Spinal cord (tissue), 9 donors: ENCODE measurements at regions not wholly inside any gene's neighbourhood (a gene's known extent, or its start where the extent isn't known, plus 50 kb on each side); places are given as distances from the start of the nearest gene placed in this dataset.
"Not testable (repeated sequence)": the region's sequence is repeated elsewhere in the genome, so short reads cannot be mapped to it uniquely, and the experiment has no call there.

ENCODE experiments used
- DNase-seq, 6 donors: peaks; one replicate each; pipeline versions ENCODE4 v3.0.0 to v3.0.0-alpha.2; 2013 to 2015; ENCODE audit warnings: low spot score in 6 of 6, low read depth in 4 of 6
- H3K27ac ChIP-seq: one replicate; pipeline ENCODE4 v1.5.1; 2013; ENCODE audit warnings: low read depth, low read length, control low read depth
- H3K27me3 ChIP-seq: one replicate; pipeline ENCODE4 v1.6.1; 2013; ENCODE audit warnings: low read length; ENCODE audit not compliant: control insufficient read depth, insufficient read depth
- H3K36me3 ChIP-seq: one replicate; pipeline ENCODE4 v1.6.1; 2013; ENCODE audit warnings: low read length; ENCODE audit not compliant: control insufficient read depth, insufficient read depth
- H3K4me1 ChIP-seq: one replicate; pipeline ENCODE4 v1.6.1; 2013; ENCODE audit warnings: low read length; ENCODE audit not compliant: control insufficient read depth, insufficient read depth
- H3K4me3 ChIP-seq: one replicate; pipeline ENCODE4 v1.5.1; 2013; ENCODE audit warnings: low read depth, low read length, control low read depth
- H3K9me3 ChIP-seq: one replicate; pipeline ENCODE4 v1.6.1; 2013; ENCODE audit warnings: low read length; ENCODE audit not compliant: control insufficient read depth, insufficient read depth
- WGBS: methylation state at CpG from one replicate; pipeline ENCODE4 v1.1.5; 2013; ENCODE audit warnings: missing lambda C conversion rate; ENCODE audit not compliant: insufficient coverage; 5-methylcytosine and 5-hydroxymethylcytosine counted together
- donor health status: healthy.

DNA sequence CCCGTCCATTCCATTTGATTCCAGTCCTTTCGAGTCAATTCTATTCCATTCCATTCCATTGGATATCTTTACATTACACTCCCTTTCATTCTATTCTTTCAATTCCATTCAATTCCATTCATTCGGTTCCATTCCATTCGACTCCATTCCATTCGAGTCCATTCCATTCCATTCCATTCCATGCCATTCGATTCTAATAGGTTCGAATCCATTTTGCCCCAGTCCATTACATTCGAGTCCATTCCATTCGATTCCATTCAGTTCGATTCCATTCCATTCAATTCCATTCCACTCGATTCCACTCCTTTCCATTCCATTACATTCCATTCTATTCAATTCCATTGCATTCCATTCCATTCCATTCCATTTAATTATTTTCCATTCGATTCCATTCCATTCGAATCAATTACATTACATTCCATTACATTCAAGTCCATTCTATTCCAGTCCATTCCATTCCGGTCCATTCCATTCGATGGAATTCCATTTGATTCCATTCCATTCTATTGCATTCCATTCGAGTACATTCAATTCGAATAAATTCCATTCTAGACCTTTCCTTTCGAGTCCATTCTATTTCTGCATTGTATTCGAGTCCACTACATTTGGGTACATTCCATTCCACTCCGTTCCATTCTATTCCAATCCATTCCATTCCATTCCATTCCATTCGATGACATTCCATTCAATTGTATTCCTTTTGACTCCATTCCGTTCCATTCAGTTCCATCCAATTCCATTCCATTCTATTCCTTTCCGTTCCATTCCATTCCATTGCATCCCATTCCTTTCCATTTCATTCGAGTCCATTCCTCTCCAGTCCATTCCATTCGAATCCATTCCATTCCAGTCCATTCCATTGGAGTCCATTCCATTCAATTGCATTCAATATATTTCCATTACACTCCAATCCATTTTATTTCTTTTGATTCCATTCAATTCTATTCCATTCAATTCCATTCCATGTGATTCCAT is 2604.8 kb upstream of the TPTE start:
- DNase-seq, result no peak
- WGBS, result 69% methylated on average over 25 of the region's 25 CpGs
- Histone ChIP-seq H3K4me3 (no peak overlapping the region), H3K27ac (no peak overlapping the region), H3K9me3 (peaks cover 38% of the 10 kb centered on the region), H3K4me1 (no peaks in the 10 kb centered on the region), H3K27me3 (no peaks in the 10 kb centered on the region), H3K36me3 (no peaks in the 10 kb centered on the region)

DNA sequence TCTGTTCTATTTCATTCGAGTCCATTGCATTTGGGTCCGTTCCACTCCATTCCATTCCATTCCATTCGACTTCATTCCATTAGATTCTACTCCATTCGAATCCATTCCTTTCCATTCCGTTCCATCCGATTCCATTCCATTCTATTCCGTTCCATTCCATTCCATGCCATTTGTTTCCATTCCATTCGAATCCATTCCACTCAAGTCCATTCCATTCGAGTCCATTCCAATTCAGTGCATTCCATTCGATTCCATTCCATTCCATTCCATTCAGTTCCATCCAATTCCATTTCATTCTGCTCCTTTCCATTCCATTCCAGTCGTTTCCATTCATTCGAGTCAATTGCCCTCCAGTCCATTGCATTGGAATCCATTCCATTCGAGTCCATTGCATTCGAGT is 2603.7 kb upstream of the TPTE start:
- 59% methylated on average over 14 of the region's 14 CpGs for WGBS
- no peaks in the 10 kb centered on the region for H3K4me1 ChIP-seq

DNA sequence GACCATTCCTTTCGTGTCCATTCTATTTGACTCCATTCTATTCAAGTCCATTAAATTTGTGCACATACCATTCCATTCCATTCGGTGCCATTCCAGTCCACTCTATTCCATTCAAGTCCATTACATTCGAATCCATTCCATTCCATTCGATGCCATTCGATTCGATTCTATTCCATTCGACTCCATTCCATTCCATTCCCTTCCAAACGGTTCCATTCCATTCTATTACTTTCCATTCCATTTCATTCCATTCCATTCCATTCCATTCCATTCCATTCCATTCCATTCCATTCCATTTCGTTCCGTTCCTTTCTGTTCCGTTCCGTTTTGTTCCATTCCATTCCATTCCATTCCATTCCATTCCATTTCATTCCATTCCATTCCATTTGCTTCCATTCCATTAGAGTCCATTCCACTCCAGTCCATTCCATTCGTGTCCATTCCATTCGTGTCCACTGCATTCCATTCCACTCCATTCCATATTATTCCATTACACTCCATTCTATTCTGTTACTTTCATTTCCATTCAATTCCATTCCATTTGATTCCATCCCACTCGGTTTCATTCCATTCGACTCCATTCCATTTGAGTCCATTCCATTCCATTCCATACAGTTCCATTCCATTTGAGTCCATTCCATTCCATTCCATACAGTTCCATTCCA is 2595.3 kb upstream of the TPTE start:
- H3K9me3 ChIP-seq, result peaks cover 62% of the 10 kb centered on the region
- not testable (repeated sequence) for H3K27me3 ChIP-seq, H3K36me3 ChIP-seq, DNase-seq, H3K4me3 ChIP-seq, H3K4me1 ChIP-seq, H3K27ac ChIP-seq
- 66% methylated on average over 16 of the region's 16 CpGs for WGBS

More for the DNA sequence above, 2603.7 kb upstream of the TPTE start:
- Histone ChIP-seq H3K36me3 (no peaks in the 10 kb centered on the region), H3K9me3 (peaks cover 48% of the 10 kb centered on the region), H3K4me3 (no peak overlapping the region), H3K27ac (no peak overlapping the region), H3K27me3 (no peaks in the 10 kb centered on the region)
- no peak for DNase-seq

- not testable (repeated sequence) for H3K27me3 ChIP-seq, H3K36me3 ChIP-seq, DNase-seq, H3K27ac ChIP-seq, H3K4me1 ChIP-seq, H3K4me3 ChIP-seq
- H3K9me3 ChIP-seq, result peaks cover 54% of the 10 kb centered on the region
- 69% methylated on average over 12 of the region's 12 CpGs for WGBS
Observed at GRCh38 chr21:7928528-7928927, 2592.9 kb upstream of the TPTE start.

GRCh38 chr21:7929586-7929985 is 2591.8 kb upstream of the TPTE start:
- peaks cover 51% of the 10 kb centered on the region for H3K9me3 ChIP-seq
- 68% methylated on average over 12 of the region's 12 CpGs for WGBS
- not testable (repeated sequence) for H3K36me3 ChIP-seq, H3K4me3 ChIP-seq, H3K27ac ChIP-seq, H3K27me3 ChIP-seq, H3K4me1 ChIP-seq, DNase-seq

DNA sequence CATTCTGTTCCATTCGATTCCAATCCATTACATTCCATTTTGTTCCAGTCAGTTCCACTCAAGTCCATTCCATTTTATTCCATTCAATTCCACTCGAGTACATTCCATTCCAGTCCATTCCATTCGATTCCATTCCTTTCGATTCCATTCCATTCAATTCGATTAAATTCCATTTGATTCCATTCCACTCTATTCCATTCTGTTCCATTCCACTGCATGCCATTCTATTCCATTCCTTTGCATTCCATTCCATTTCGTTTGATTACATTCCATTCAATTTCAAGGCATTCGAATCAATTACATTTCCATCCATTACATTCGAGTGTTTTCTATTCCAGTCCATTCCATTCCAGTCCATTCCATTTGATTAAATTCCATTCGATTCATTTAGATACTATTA is 2590.9 kb upstream of the TPTE start:
- not testable (repeated sequence) for H3K27ac ChIP-seq, H3K27me3 ChIP-seq, DNase-seq, H3K4me3 ChIP-seq, H3K36me3 ChIP-seq, H3K4me1 ChIP-seq
- peaks cover 53% of the 10 kb centered on the region for H3K9me3 ChIP-seq
- 60% methylated on average over 9 of the region's 9 CpGs for WGBS

DNA sequence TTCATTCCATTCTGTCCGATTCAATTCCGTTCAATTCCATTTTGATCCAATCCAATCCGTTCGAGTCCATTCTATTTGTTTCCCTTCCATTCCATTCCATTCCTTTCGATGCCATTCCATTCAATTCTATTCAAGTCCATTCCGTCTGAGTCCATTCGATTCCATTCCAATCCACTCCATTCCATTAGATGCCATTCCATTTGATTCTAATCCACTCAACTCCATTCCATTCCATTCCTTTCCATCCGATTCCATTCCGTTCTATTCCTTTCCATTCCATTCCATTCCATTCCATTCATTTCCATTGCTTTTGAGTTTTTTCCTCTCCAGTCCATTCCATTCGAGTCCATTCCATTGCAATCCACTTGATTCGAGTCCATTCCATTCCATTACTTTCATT is 2589.3 kb upstream of the TPTE start:
- not testable (repeated sequence) for H3K27me3 ChIP-seq, H3K27ac ChIP-seq, H3K4me1 ChIP-seq, H3K4me3 ChIP-seq, DNase-seq, H3K36me3 ChIP-seq
- 61% methylated on average over 11 of the region's 11 CpGs for WGBS
- H3K9me3 ChIP-seq, result peaks cover 47% of the 10 kb centered on the region

DNA sequence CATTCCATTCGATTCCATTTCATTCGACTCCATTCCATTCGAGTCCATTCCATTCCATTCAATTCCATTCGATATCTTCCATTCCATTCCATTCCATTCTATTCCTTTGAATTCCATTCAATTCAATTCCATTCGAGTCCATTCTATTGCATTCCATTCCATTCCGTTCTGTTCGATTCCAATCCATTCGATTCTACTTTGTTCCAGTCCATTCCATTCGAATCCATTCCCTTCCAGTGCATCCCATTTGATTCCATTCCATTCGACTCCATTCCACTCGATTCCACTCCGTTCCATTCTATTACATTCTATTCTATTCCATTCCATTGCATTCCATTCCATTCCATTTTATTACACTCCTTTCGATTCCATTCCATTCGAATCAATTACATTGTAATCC is 2588.5 kb upstream of the TPTE start:
- H3K4me3 ChIP-seq, H3K27me3 ChIP-seq, DNase-seq, H3K27ac ChIP-seq, H3K36me3 ChIP-seq, H3K4me1 ChIP-seq: not testable (repeated sequence)
- peaks cover 47% of the 10 kb centered on the region for H3K9me3 ChIP-seq
- WGBS, result 67% methylated on average over 14 of the region's 14 CpGs

DNA sequence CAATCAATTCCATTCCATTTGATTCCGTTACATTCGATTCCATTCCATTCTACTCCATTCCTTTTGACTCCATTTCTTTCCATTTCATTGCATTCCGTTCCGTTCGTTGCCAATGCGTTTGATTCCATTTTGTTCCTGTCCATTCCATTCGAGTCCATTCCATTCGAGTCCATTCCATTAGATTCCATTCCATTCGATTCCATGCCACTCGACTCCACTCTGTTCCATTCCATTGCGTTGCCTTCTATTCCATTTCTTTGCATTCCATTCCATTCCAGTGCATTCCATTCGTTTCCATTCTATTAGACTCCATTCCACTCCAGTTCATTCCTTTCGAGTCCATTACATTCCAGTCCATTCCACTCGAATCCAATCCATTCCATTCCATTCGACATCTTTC is 2587.5 kb upstream of the TPTE start:
- no peaks in the 10 kb centered on the region for H3K27me3 ChIP-seq
- no peaks in the 10 kb centered on the region for H3K36me3 ChIP-seq
- WGBS, result 64% methylated on average over 15 of the region's 15 CpGs
- peaks cover 47% of the 10 kb centered on the region for H3K9me3 ChIP-seq
- H3K4me3 ChIP-seq, result no peak overlapping the region
- DNase-seq, result no peak
- no peaks in the 10 kb centered on the region for H3K4me1 ChIP-seq
- H3K27ac ChIP-seq, result no peak overlapping the region

DNA sequence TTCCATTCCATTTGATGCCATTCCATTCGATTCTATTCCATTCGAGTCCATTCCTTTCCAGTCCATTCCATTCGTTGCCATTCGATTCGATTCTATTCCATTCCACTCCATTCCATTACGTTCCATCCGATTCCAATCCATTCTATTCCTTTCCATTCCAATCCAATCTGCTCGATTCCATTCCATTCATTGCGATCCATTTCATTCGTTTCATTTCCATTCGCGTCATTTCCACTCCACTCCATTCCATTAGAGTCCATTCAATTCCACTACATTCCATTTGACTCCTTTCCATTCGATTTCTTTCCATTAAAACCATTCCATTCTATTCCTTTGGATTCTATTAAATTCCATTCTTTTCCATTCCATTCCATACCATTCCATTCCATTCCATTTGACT is 2584.1 kb upstream of the TPTE start:
- H3K27ac ChIP-seq, H3K4me1 ChIP-seq, H3K27me3 ChIP-seq, H3K4me3 ChIP-seq, H3K36me3 ChIP-seq, DNase-seq: not testable (repeated sequence)
- H3K9me3 ChIP-seq, result peaks cover 47% of the 10 kb centered on the region
- 73% methylated on average over 13 of the region's 13 CpGs for WGBS
